T-helper 17 cell (primary cell): ENCODE measurements at regions not wholly inside any gene's neighbourhood (a gene's known extent, or its start where the extent isn't known, plus 50 kb on each side); places are given as distances from the start of the nearest gene placed in this dataset.

Experiments
- ATAC-seq: fragments of 150-1000 bp; cut with Tn5 transposase; 2 replicates; pipeline ENCODE4 v1.10.0; 2021; ENCODE audit warnings: mild to moderate bottlenecking, moderate library complexity
- DNase-seq, 3 donors: peaks; one replicate each; pipeline versions ENCODE4 v3.0.0 to v3.0.0-alpha.2; 2020 to 2021
- H3K9me3 ChIP-seq: one replicate; pipeline ENCODE4 v1.7.0; 2013; ENCODE audit warnings: low read length, mild to moderate bottlenecking; ENCODE audit not compliant: control insufficient read depth, poor library complexity, severe bottlenecking
- H3K27ac Mint-ChIP-seq: one replicate; pipeline ENCODE4 v1.8.0; 2022; ENCODE audit warnings: mild to moderate bottlenecking, moderate library complexity, mixed read lengths
- H3K27me3 Mint-ChIP-seq: one replicate; pipeline ENCODE4 v1.8.0; 2022; ENCODE audit warnings: mixed read lengths
- H3K36me3 Mint-ChIP-seq: one replicate; pipeline ENCODE4 v1.8.0; 2022; ENCODE audit warnings: low read depth, mixed read lengths
- H3K4me1 Mint-ChIP-seq: one replicate; pipeline ENCODE4 v1.8.0; 2022; ENCODE audit warnings: mild to moderate bottlenecking, mixed read lengths
- H3K4me3 Mint-ChIP-seq: one replicate; pipeline ENCODE4 v1.8.0; 2022; ENCODE audit warnings: mild to moderate bottlenecking, moderate library complexity, mixed read lengths

DNA sequence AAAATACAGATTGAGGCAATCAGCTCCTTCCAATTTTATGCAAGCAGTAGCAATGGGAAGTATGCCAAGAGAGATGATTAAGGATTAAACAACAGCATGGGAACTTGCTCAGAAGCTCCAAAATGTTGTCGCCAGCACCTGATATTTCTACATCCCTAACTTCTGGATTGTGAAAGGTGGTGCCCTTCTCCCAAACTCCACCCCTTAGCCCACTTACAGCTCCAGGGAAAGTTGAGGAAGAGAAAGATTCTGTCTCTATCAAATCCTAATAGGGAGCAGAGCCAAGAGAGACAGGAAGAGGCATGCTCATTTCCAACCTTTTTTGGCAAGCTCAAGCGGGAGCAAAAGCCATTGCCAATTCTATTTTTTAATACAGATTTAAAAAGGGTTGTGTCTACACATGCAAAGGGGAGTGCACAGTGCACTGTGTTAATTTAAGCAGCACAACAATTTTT, 92.4 kb upstream of the NR3C1 start:
- Mint-ChIP-seq H3K4me3 (no peak overlapping the region), H3K36me3 (no peaks in the 10 kb centered on the region), H3K27me3 (peaks cover 5% of the 10 kb centered on the region), H3K27ac (no peak overlapping the region), H3K4me1 (no peaks in the 10 kb centered on the region)
- no peak for DNase-seq
- H3K9me3 ChIP-seq, result no peaks in the 10 kb centered on the region
- no peak for ATAC-seq

DNA sequence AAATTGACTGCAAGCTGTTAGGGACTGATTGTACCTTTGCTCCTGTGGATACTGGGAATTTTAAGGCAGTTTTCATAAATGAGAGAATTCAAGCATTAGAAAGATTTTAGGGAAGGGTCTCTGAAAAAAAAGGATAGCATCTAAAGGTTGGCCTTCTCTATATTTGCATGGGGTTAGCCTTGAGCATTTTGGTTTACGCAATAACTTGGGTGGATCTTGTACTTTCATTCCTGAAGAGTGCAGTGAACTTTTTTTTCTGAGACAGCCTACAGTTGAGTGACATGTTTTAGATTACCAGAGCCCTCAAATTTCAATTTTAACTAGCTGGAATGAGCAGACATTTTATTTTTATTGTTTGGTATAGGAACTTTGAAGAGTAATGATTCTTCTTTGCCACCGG, 91.6 kb upstream of the NR3C1 start:
- no peak for DNase-seq
- no peak for ATAC-seq
- H3K27me3 Mint-ChIP-seq, result peaks cover 5% of the 10 kb centered on the region
- H3K9me3 ChIP-seq, result no peaks in the 10 kb centered on the region
- H3K27ac Mint-ChIP-seq, result no peak overlapping the region
- H3K4me1 Mint-ChIP-seq, result no peaks in the 10 kb centered on the region
- H3K36me3 Mint-ChIP-seq, result no peaks in the 10 kb centered on the region
- H3K4me3 Mint-ChIP-seq, result no peak overlapping the region

DNA sequence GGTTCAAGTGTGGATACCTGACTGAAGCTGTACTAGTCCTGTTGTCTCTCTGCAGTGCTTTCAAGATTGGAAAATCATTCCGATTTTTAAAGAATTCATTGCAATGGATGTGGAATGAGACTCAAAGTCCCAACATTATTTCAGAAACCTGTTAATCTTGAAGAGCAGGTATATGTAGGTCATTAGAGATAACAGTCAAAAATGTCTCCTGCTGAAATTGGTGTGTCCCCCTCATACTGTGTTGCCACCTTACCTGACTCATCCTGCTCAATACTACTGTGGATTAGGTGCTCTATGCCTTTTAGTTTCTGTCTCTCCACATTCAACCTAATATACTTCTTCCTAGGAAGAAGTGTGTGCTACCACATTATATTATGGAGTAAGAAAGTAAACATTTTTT, 91.1 kb upstream of the NR3C1 start:
- H3K9me3 ChIP-seq, result no peaks in the 10 kb centered on the region
- no peaks in the 10 kb centered on the region for H3K36me3 Mint-ChIP-seq
- no peaks in the 10 kb centered on the region for H3K4me1 Mint-ChIP-seq
- H3K4me3 Mint-ChIP-seq, result no peak overlapping the region
- H3K27me3 Mint-ChIP-seq, result peaks cover 5% of the 10 kb centered on the region
- no peak overlapping the region for H3K27ac Mint-ChIP-seq
- ATAC-seq (no peak), DNase-seq (no peak)

DNA sequence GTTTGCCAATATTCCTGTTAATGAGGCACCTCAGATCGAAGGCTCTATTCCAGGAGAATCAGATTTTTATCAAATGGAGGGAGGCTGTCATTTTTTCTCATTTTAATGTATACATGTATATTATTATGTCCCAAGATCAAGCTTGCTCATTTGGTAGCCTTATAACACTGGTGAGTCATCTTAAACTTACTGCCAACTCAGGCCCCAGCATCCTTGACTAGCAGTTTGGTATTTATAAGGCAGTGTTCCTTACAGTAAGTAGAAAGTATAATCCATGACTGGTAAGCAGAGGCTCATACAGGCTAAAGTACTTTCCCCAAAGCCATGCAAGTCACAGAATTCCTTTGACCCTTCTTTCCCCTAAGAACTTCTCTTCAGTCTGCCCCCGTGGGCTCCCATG, 90.7 kb upstream of the NR3C1 start:
- no peak for DNase-seq
- no peaks in the 10 kb centered on the region for H3K4me1 Mint-ChIP-seq
- H3K9me3 ChIP-seq, result no peaks in the 10 kb centered on the region
- H3K36me3 Mint-ChIP-seq, result no peaks in the 10 kb centered on the region
- H3K4me3 Mint-ChIP-seq, result no peak overlapping the region
- ATAC-seq, result no peak
- peaks cover 5% of the 10 kb centered on the region for H3K27me3 Mint-ChIP-seq
- H3K27ac Mint-ChIP-seq, result no peak overlapping the region

DNA sequence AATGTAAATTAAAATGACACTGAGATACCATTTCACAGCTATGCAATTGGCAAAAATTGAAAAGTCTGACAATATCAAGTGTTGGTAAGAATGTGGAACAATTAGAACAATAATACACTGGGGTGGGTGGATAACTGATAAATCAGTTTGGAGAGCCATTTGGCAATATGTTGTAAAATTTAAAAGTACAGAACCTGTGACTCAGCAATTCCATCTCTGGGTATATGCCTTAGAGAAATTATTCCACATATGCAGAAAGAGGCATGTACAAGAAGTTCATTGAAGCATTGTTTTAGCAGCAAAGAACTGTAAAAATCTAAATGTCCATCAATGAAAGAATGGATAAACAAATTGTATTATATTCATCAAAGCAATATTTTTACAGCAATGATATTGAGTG, 89.3 kb upstream of the NR3C1 start:
- Mint-ChIP-seq H3K4me3 (no peak overlapping the region), H3K27ac (no peak overlapping the region), H3K4me1 (no peaks in the 10 kb centered on the region), H3K36me3 (no peaks in the 10 kb centered on the region), H3K27me3 (no peaks in the 10 kb centered on the region)
- no peaks in the 10 kb centered on the region for H3K9me3 ChIP-seq
- ATAC-seq (no peak), DNase-seq (no peak)

DNA sequence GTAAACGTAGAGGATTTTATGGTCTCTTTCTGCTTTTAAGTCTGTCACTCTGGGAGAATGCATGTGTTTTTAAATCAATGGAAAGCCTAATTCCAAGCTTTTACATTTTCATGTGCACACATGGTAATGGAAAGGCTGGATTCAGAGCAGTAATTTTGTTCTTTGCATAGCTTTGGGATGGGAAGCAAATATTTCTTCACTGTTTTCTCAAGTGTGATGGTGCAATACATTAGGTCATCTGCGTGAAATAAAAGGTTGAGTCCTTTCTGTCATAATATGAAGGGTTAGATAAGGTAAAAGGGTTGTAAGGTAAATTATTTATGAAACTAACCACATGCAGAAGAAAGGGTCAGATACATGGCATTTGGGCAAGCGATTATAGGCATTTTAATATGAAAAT, 88.2 kb upstream of the NR3C1 start:
- Mint-ChIP-seq H3K36me3 (no peaks in the 10 kb centered on the region), H3K27ac (no peak overlapping the region), H3K4me1 (no peaks in the 10 kb centered on the region), H3K4me3 (no peak overlapping the region), H3K27me3 (no peaks in the 10 kb centered on the region)
- DNase-seq, result no peak
- ATAC-seq, result no peak
- no peaks in the 10 kb centered on the region for H3K9me3 ChIP-seq

DNA sequence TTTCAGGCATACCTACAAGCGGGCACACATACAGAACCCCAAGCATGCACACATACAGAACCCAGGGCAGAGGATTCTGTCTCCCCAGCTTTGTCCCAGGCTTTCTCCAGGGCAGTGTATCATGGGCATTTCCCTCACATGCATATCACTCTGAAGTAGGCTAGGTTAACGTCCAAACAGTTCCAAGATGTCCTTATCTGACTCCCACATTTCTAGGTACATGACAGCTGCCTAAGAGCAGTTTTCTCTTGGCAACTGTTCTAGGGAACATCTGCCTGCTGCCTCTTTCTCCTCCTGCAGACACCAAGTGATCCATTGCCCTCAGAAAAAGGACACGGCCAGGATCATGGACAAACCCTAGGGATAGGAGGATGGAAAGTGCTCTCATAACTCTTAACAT, 84.9 kb upstream of the NR3C1 start:
- H3K4me1 Mint-ChIP-seq, result no peaks in the 10 kb centered on the region
- ATAC-seq (no peak), DNase-seq (no peak)
- H3K27me3 Mint-ChIP-seq, result peaks cover 6% of the 10 kb centered on the region
- H3K4me3 Mint-ChIP-seq, result no peak overlapping the region
- peaks cover 2% of the 10 kb centered on the region for H3K36me3 Mint-ChIP-seq
- no peak overlapping the region for H3K27ac Mint-ChIP-seq
- H3K9me3 ChIP-seq, result no peaks in the 10 kb centered on the region

DNA sequence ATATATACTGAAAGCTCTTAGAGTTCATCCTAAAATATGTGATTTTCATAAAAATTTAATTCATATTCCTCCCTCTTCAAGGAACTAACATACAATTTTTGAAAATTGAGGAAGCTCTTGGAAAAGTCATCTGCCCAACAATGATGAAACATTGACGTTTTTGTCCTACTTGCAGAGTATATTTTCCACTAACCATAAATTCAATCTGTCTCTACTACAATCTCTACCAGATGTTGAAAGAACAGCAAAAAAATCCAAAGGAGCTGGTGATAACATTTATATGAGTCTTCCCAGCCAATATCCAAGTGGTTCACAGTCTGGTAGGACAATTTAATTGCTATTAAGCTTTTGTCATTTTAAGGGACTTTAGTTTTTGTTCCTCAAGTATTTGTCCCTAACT, 81.1 kb upstream of the NR3C1 start:
- no peaks in the 10 kb centered on the region for H3K4me1 Mint-ChIP-seq
- no peak for ATAC-seq
- peaks cover 9% of the 10 kb centered on the region for H3K27me3 Mint-ChIP-seq
- DNase-seq, result no peak
- no peak overlapping the region for H3K4me3 Mint-ChIP-seq
- no peak overlapping the region for H3K27ac Mint-ChIP-seq
- peaks cover 3% of the 10 kb centered on the region for H3K36me3 Mint-ChIP-seq
- no peaks in the 10 kb centered on the region for H3K9me3 ChIP-seq

DNA sequence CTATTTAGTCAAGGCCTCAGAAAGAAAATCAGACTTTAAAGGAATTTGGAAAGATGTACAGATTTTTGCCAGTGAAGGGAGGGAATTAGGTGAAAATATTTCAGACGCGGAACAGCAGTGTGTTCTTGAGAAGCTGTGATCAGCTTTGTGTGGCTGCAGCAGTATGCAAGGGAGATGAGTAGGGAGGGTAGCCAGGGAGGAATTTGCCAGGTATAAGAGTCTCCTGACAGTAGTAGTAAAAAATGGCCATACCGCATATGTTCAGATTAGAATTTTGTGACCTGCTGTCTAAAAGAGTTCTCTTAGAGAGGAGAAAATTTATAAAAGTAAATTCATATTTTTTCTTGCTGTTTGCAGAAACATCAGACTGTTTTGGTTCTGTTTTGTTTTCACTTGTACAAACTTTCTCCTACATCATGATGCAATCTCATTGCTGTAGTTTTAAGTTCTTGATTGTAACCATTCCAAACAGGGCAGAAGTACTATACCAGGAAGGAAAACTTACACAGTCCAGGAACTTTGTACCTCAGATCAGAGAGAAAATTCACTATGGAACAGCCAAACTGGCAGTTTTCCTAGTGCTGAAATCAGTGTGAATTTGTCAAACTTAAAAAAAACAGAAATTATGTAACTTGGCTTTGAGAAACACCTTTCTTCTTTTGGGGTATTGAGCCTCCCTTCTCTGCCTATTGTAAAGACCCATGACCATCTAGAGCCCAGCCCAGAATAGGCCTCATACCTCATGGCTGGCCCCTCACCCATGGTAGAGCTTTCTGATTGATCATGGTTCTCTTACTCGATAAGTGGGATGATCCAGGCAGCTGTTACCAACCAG, 78.4 kb upstream of the NR3C1 start:
- Mint-ChIP-seq H3K4me1 (no peaks in the 10 kb centered on the region), H3K27me3 (peaks cover 9% of the 10 kb centered on the region), H3K4me3 (no peak overlapping the region), H3K36me3 (peaks cover 3% of the 10 kb centered on the region), H3K27ac (no peak overlapping the region)
- no peak for DNase-seq
- H3K9me3 ChIP-seq, result no peaks in the 10 kb centered on the region
- no peak for ATAC-seq

DNA sequence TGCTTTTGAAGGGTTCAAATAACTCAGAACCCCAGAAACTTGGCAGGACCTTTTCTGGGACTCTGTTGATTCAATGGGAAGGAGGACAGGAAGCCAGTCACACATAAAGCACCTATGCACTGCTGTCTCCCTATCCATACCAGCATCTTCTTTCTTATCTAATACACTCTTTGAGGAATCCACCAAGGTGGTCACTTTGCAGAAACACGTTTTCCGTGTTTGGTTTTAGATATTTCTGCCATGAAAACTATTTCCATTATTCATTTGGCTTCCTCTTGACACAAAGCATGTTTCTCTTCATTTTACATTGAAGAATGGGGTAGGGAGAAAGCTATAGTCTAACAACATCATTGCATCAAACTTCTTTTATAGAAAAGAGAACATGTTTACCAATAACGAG, 76.5 kb upstream of the NR3C1 start:
- no peaks in the 10 kb centered on the region for H3K9me3 ChIP-seq
- H3K4me1 Mint-ChIP-seq, result no peaks in the 10 kb centered on the region
- peaks cover 9% of the 10 kb centered on the region for H3K27me3 Mint-ChIP-seq
- H3K27ac Mint-ChIP-seq, result no peak overlapping the region
- DNase-seq (no peak), ATAC-seq (no peak)
- peaks cover 3% of the 10 kb centered on the region for H3K36me3 Mint-ChIP-seq
- H3K4me3 Mint-ChIP-seq, result no peak overlapping the region

DNA sequence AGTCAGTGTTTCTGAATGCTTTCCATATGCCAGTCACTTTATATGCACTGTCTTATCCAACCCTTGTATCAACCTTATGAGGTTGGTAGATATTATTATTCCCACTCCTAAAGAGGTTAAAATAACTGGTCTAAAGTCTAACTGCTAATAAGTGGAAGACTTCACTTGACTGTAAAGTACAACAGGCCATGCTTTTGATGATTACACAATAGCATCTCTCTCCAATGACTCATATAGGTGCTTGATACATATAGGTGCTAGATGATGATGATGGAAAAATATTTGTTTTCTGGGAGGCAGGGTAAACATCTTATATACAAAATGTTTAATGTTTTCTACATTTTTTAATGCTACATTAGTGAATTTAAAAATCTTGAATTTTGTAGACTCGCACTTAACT, 75.9 kb upstream of the NR3C1 start:
- Mint-ChIP-seq H3K36me3 (peaks cover 3% of the 10 kb centered on the region), H3K27ac (no peak overlapping the region), H3K4me1 (no peaks in the 10 kb centered on the region), H3K27me3 (peaks cover 9% of the 10 kb centered on the region), H3K4me3 (no peak overlapping the region)
- no peak for DNase-seq
- no peaks in the 10 kb centered on the region for H3K9me3 ChIP-seq
- ATAC-seq, result no peak

DNA sequence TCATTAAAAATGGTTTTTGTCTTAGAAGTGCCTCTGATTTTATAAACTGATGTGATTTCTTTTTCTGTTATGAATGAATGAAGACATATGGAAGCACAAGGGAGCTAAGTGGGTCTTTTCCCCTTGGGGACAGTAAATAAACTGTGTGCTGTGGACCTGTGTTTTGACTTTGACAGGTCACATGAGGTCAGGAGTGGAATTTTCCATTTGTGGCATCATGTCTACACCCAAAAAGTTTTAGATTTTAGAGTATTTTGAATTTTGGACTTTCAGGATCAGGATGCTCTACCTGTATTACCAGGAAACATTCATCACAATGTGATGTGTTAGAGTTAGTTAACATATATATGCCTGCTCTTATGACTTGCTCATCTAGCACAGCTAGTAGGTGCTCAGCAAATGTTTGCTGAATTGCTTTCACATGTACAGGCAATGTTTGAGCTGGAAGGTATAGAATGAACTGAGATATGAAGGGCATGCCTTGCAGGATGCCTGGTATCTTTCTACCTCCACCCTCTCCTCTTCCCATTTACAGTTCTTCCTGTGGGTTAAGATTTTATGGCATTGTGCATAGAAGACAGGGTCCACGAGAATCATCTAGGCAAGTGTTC, 73.2 kb upstream of the NR3C1 start:
- H3K4me3 Mint-ChIP-seq, result no peak overlapping the region
- no peaks in the 10 kb centered on the region for H3K4me1 Mint-ChIP-seq
- no peaks in the 10 kb centered on the region for H3K36me3 Mint-ChIP-seq
- H3K27ac Mint-ChIP-seq, result no peak overlapping the region
- ATAC-seq (no peak), DNase-seq (no peak)
- no peaks in the 10 kb centered on the region for H3K27me3 Mint-ChIP-seq
- H3K9me3 ChIP-seq, result no peaks in the 10 kb centered on the region

DNA sequence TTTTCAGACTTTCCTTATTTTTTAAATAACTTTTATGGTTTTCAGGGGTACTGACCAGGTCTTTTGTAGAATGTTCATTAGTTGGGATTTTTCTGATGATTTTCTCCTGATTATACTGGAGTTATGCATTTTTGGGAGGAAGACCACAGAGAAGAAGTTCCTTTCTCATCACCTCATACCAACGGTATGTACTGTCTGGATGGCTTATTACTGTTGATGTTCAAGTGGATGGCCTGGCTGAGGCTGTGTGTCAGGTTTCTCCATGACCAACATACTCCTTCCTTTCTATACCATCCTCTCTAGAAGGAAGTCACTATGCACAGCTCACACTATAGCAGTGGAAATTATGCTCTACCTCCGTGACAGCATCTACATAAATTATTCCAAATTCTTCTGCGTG, 71.1 kb upstream of the NR3C1 start:
- Mint-ChIP-seq H3K36me3 (no peaks in the 10 kb centered on the region), H3K4me3 (no peak overlapping the region), H3K27me3 (no peaks in the 10 kb centered on the region), H3K4me1 (no peaks in the 10 kb centered on the region), H3K27ac (no peak overlapping the region)
- DNase-seq (no peak), ATAC-seq (no peak)
- H3K9me3 ChIP-seq, result no peaks in the 10 kb centered on the region

DNA sequence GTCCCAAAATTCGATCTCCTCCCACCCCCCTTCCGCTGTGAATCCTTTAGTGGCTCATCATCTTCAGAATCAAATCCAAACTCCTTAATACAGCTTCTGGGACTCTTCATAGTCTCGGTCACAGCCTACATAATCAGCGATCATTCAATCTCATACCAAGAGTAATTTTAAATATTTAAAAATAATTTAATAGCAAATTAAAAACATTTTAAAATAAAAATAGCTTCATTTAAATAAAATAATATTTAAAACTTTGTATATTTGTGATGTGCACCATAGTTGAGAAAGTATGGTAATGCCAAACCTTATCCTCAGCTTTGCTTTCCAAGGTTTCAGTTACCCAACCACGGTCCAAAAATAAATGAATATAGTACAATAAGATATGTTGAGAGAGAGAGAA, 70.0 kb upstream of the NR3C1 start:
- Mint-ChIP-seq H3K36me3 (no peaks in the 10 kb centered on the region), H3K4me3 (no peak overlapping the region), H3K27me3 (no peaks in the 10 kb centered on the region), H3K27ac (no peak overlapping the region), H3K4me1 (no peaks in the 10 kb centered on the region)
- no peak for ATAC-seq
- no peak for DNase-seq
- H3K9me3 ChIP-seq, result no peaks in the 10 kb centered on the region
